ENCODE measurements at regions not wholly inside any gene's neighbourhood (a gene's known extent, or its start where the extent isn't known, plus 50 kb on each side); places are given as distances from the start of the nearest gene placed in this dataset.

- no peak overlapping the region for H3K9ac ChIP-seq (ENCODE audit: low read length)
These were observed 471.4 kb upstream of the PKDCC start for GRCh38 chr2:41576423-41576822.

DNA sequence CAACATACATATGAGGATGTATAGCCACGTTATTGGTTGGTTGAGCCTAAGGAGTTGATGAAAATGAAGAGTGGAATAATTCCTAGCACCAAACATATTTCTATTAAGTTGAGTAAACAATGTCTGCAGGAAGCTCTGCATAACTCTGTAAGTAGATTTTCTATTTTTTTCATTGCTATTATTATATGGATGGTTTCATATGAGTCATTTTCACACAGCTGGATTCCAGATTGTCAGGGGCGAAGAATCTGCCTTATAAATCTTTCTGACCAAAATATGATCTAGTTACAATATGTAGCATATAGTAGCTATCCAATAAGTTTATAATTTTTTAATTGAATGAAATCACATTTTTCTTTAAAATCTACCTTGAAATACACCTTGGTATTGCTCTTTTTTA, 468.0 kb upstream of the PKDCC start:
- H3K9me3 ChIP-seq (ENCODE audit: insufficient read depth, low read length), result no peaks in the 10 kb centered on the region

More at GRCh38 chr2:41576423-41576822, 471.4 kb upstream of the PKDCC start:
- no peaks in the 10 kb centered on the region for H3K79me2 ChIP-seq (ENCODE audit: low read length)
- no peak overlapping the region for H3K27ac ChIP-seq (ENCODE audit: low read length)
- no peaks in the 10 kb centered on the region for H3K4me1 ChIP-seq (ENCODE audit: low read length)
- H3K27me3 ChIP-seq (ENCODE audit: low read depth, low read length), result no peaks in the 10 kb centered on the region
- no peaks in the 10 kb centered on the region for H4K20me1 ChIP-seq (ENCODE audit: insufficient read depth, low read length)
- H3K36me3 ChIP-seq (replicated peaks; ENCODE audit: low read depth, low read length), result no peaks in the 10 kb centered on the region
- H3K4me3 ChIP-seq (ENCODE audit: low read length), result no peak overlapping the region
- no peaks in the 10 kb centered on the region for H3K9me3 ChIP-seq (ENCODE audit: insufficient read depth, low read length)
- H2AFZ ChIP-seq (ENCODE audit: low read depth, low read length), result no peak overlapping the region
- TF ChIP-seq EZH2phosphoT487 (IDR thresholded peaks at IDR 0.05; ENCODE audit: low read depth) (no peak), CTCF (IDR thresholded peaks at IDR 0.05; ENCODE audit: low read depth, low read length) (no peak)
- no peak overlapping the region for H3K4me2 ChIP-seq (ENCODE audit: low read length)

DNA sequence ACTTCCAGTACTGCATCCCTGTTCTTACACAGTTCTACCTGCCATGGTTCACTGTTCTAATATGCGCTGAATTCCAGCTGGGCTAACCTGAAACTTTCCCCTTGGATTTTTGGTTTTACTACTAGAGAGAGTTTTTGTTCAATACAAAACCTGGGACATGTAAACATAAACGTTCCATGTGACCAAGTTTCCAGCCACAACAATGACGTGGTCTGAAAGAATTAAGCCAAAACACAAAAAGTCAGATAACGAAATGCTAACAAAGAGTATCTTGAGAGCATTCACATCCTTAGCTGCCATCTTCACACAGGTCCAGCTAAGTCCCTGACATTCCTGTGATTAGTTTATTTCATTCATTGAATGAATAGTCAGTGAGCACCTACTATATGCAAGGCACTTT, 467.0 kb upstream of the PKDCC start:
- no peak overlapping the region for H2AFZ ChIP-seq (ENCODE audit: low read depth, low read length)
- TF ChIP-seq CTCF (IDR thresholded peaks at IDR 0.05; ENCODE audit: low read depth, low read length) (no peak), EZH2phosphoT487 (IDR thresholded peaks at IDR 0.05; ENCODE audit: low read depth) (no peak)
- H3K79me2 ChIP-seq (ENCODE audit: low read length), result no peaks in the 10 kb centered on the region
- no peaks in the 10 kb centered on the region for H3K36me3 ChIP-seq (replicated peaks; ENCODE audit: low read depth, low read length)
- H4K20me1 ChIP-seq (ENCODE audit: insufficient read depth, low read length), result no peaks in the 10 kb centered on the region
- H3K9me3 ChIP-seq (ENCODE audit: insufficient read depth, low read length), result no peaks in the 10 kb centered on the region
- no peak overlapping the region for H3K4me2 ChIP-seq (ENCODE audit: low read length)
- H3K27me3 ChIP-seq (ENCODE audit: low read depth, low read length), result no peaks in the 10 kb centered on the region
- H3K27ac ChIP-seq (ENCODE audit: low read length), result no peak overlapping the region
- no peaks in the 10 kb centered on the region for H3K4me1 ChIP-seq (ENCODE audit: low read length)
- no peak overlapping the region for H3K4me3 ChIP-seq (ENCODE audit: low read length)
- H3K9ac ChIP-seq (ENCODE audit: low read length), result no peak overlapping the region

More for the DNA sequence above, 468.0 kb upstream of the PKDCC start:
- Histone ChIP-seq H4K20me1 (ENCODE audit: insufficient read depth, low read length) (no peaks in the 10 kb centered on the region), H3K4me2 (ENCODE audit: low read length) (no peak overlapping the region), H3K27ac (ENCODE audit: low read length) (no peak overlapping the region), H3K4me3 (ENCODE audit: low read length) (no peak overlapping the region), H3K9ac (ENCODE audit: low read length) (no peak overlapping the region), H3K36me3 (replicated peaks; ENCODE audit: low read depth, low read length) (no peaks in the 10 kb centered on the region), H3K27me3 (ENCODE audit: low read depth, low read length) (no peaks in the 10 kb centered on the region), H3K79me2 (ENCODE audit: low read length) (no peaks in the 10 kb centered on the region), H2AFZ (ENCODE audit: low read depth, low read length) (no peak overlapping the region), H3K4me1 (ENCODE audit: low read length) (no peaks in the 10 kb centered on the region)
- TF ChIP-seq EZH2phosphoT487 (IDR thresholded peaks at IDR 0.05; ENCODE audit: low read depth) (no peak), CTCF (IDR thresholded peaks at IDR 0.05; ENCODE audit: low read depth, low read length) (no peak)

DNA sequence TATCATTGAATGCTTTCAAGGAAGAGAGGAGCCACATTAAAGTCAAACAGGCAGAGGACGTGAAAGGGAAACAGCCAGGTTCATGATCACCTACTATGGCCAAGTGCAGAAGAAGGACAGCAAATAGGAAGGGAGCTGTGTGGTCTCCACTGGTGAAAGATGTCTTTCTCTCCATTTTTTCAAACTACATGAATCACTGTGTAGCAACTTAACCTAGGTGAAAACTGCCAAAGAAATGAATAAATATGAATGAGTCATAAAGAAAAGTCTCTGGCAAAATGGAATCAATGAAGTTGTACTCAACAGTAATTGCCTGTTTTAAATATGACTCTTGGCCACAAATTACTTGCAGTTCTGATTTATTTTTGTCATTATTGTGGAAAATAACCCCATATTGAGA, 452.6 kb upstream of the PKDCC start:
- TF ChIP-seq EZH2phosphoT487 (IDR thresholded peaks at IDR 0.05; ENCODE audit: low read depth) (no peak), CTCF (IDR thresholded peaks at IDR 0.05; ENCODE audit: low read depth, low read length) (no peak)
- H3K9me3 ChIP-seq (ENCODE audit: insufficient read depth, low read length), result no peaks in the 10 kb centered on the region
- H3K27ac ChIP-seq (ENCODE audit: low read length), result no peak overlapping the region
- no peak overlapping the region for H2AFZ ChIP-seq (ENCODE audit: low read depth, low read length)
- no peaks in the 10 kb centered on the region for H3K27me3 ChIP-seq (ENCODE audit: low read depth, low read length)
- no peaks in the 10 kb centered on the region for H3K36me3 ChIP-seq (replicated peaks; ENCODE audit: low read depth, low read length)
- no peak overlapping the region for H3K4me2 ChIP-seq (ENCODE audit: low read length)
- H3K9ac ChIP-seq (ENCODE audit: low read length), result no peak overlapping the region
- no peaks in the 10 kb centered on the region for H3K4me1 ChIP-seq (ENCODE audit: low read length)
- H4K20me1 ChIP-seq (ENCODE audit: insufficient read depth, low read length), result no peaks in the 10 kb centered on the region
- H3K79me2 ChIP-seq (ENCODE audit: low read length), result no peaks in the 10 kb centered on the region
- H3K4me3 ChIP-seq (ENCODE audit: low read length), result no peak overlapping the region
